ENCODE measurements at regions not wholly inside any gene's neighbourhood (a gene's known extent, or its start where the extent isn't known, plus 50 kb on each side); places are given as distances from the start of the nearest gene placed in this dataset.

- TF ChIP-seq CTCF (IDR thresholded peaks at IDR 0.05) (no peak), EZH2 (IDR thresholded peaks at IDR 0.05; ENCODE audit: borderline replicate concordance, insufficient read depth, low read depth, low read length, poor library complexity, severe bottlenecking) (no peak)
These were observed 441.8 kb downstream of the ZEB2 start for GRCh38 chr2:144078106-144078505.
